ENCODE measurements at regions not wholly inside any gene's neighbourhood (a gene's known extent, or its start where the extent isn't known, plus 50 kb on each side); places are given as distances from the start of the nearest gene placed in this dataset.

- FAIRE-seq (no peak), DNase-seq (ENCODE audit: low read depth, low spot score) (no peak)
- Histone ChIP-seq H3K27ac (ENCODE audit: insufficient read depth, low read depth, low read length) (no peak overlapping the region), H4K20me1 (replicated peaks; ENCODE audit: control insufficient read depth, extremely low read depth, insufficient read depth, low read length) (no peaks in the 10 kb centered on the region), H3K9me1 (replicated peaks; ENCODE audit: control insufficient read depth, extremely low read depth, insufficient read depth, low read length) (no peaks in the 10 kb centered on the region), H3K27me3 (ENCODE audit: control insufficient read depth in 2 of 2, insufficient read depth in 2 of 2, low read length in 2 of 2) (no peaks in the 10 kb centered on the region), H3K4me2 (ENCODE audit: insufficient read depth, low read length) (no peak overlapping the region), H3K9ac (replicated peaks; ENCODE audit: extremely low read depth, insufficient read depth, low read length) (no peak overlapping the region), H3K4me3 (replicated peaks in 1 of 3; ENCODE audit: insufficient read depth in 1 of 3, low read depth in 1 of 3, low read length in 3 of 3) (no peak overlapping the region), H3K79me2 (ENCODE audit: control insufficient read depth, insufficient read depth, low read length) (no peaks in the 10 kb centered on the region), H2AFZ (ENCODE audit: low read depth, low read length) (no peak overlapping the region), H3K4me1 (ENCODE audit: control insufficient read depth, extremely low read depth, insufficient read depth, low read length) (no peaks in the 10 kb centered on the region), H3K9me3 (replicated peaks; ENCODE audit: control insufficient read depth, insufficient read depth, low read length) (no peaks in the 10 kb centered on the region), H3K36me3 (ENCODE audit: control insufficient read depth in 2 of 2, extremely low read depth in 1 of 2, insufficient read depth in 2 of 2, low read length in 2 of 2) (no peaks in the 10 kb centered on the region)
- POLR2A ChIA-PET: no interaction called here
- CTCF ChIA-PET: no interaction called here
- no TSS peak for BruUV-seq (replicated peaks)
- intact Hi-C loops (cut with micrococcal nuclease) (no loop called here), dilution Hi-C loops (cut with MboI; ENCODE audit: extremely low pct_ligation_motif_present, low sequenced_read_pairs) (no loop called here)
- TF ChIP-seq MYC (IDR thresholded peaks at IDR 0.05; ENCODE audit: low read depth, low read length) (no peak), FOS (IDR thresholded peaks at IDR 0.05; ENCODE audit: borderline replicate concordance, insufficient read depth, low read length) (no peak), JUN (IDR thresholded peaks at IDR 0.05; ENCODE audit: borderline replicate concordance, insufficient read depth, insufficient read length, low read depth) (no peak), POLR2AphosphoS5 (IDR thresholded peaks at IDR 0.05; ENCODE audit: insufficient read depth, low read depth, low read length) (no peak), EZH2 (IDR thresholded peaks at IDR 0.05; ENCODE audit: borderline replicate concordance, low read depth, low read length, severe bottlenecking) (no peak), CTCF (IDR thresholded peaks at IDR 0.05; ENCODE audit: extremely low read depth in 1 of 2, insufficient read depth in 1 of 2, low read depth in 1 of 2, low read length in 2 of 2) (no peak), POLR2A (IDR thresholded peaks at IDR 0.05; ENCODE audit: low read depth, low read length) (no peak), GATA2 (IDR thresholded peaks at IDR 0.05; ENCODE audit: insufficient read depth, insufficient read length, low read depth, low read length) (no peak)
- TF ChIP-seq, protein P1, sequence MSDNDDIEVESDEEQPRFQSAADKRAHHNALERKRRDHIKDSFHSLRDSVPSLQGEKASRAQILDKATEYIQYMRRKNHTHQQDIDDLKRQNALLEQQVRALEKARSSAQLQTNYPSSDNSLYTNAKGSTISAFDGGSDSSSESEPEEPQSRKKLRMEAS (IDR thresholded peaks at IDR 0.05; ENCODE audit: insufficient read depth, insufficient read length): no peak
Measured at GRCh38 chr14:43476822-43477221, 1030.3 kb downstream of the FSCB start.

Data from endothelial cell of umbilical vein (primary cell).